ENCODE measurements at regions not wholly inside any gene's neighbourhood (a gene's known extent, or its start where the extent isn't known, plus 50 kb on each side); places are given as distances from the start of the nearest gene placed in this dataset.
A peak's percentile ranks its signal among the peaks of the same experiment; 100 is the strongest.
"Not testable (repeated sequence)": the region's sequence is repeated elsewhere in the genome, so short reads cannot be mapped to it uniquely, and the experiment has no call there.

- TF ChIP-seq, protein P1, sequence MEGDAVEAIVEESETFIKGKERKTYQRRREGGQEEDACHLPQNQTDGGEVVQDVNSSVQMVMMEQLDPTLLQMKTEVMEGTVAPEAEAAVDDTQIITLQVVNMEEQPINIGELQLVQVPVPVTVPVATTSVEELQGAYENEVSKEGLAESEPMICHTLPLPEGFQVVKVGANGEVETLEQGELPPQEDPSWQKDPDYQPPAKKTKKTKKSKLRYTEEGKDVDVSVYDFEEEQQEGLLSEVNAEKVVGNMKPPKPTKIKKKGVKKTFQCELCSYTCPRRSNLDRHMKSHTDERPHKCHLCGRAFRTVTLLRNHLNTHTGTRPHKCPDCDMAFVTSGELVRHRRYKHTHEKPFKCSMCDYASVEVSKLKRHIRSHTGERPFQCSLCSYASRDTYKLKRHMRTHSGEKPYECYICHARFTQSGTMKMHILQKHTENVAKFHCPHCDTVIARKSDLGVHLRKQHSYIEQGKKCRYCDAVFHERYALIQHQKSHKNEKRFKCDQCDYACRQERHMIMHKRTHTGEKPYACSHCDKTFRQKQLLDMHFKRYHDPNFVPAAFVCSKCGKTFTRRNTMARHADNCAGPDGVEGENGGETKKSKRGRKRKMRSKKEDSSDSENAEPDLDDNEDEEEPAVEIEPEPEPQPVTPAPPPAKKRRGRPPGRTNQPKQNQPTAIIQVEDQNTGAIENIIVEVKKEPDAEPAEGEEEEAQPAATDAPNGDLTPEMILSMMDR (conservative IDR thresholded peaks at IDR 0.05; ENCODE audit: low read depth, low read length), result no peak
- peak; percentile 33 for DNase-seq (ENCODE audit: low read depth)
- H3K4me3 ChIP-seq (ENCODE audit: low read depth, low read length), result no peak overlapping the region
Observed at GRCh38 chr2:32874931-32875330, 71.8 kb upstream of the LTBP1 start.

DNA sequence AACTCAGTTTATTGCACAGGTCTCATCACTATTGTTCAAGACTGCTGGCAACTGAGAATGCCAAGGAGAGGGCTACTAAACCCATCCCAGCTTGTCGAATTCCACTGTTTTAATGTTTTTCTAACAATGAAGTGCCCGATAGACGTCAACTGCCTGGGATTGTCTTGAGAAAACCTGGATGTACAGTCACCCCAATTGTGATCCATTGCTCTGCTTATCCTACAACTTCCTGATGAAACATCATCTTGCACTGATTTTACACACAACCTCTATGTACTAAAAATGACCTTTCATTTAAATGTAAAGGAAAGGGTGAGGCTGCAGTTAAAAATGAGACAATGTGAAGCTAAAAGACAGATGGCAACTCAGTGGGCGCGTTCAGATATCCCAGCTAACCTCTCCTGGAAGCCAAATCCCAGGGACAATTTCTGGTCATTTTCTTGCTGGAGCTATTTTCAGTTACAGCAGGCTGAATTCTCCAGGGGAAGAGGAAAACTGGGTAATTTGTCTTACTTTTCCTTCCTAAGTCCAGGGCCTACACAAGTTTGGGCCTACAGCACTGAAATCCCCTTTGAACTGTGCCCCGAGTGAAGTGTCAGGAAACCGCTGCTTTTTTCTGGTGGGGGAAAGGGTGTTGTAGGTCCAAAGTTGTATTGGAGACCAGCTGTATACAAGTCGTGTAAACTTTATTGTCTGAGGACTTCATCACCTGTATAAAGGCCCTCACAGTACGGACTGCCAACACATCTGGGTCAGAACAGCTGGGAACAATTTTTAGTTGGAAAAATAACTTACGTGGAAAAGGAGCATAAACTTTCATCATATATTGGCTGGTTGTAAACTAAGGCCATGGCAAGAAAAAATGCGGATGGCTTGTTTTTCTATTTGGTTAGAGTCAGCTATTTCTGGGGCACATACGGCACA is 68.9 kb upstream of the LTBP1 start:
- TF ChIP-seq, protein P1 (conservative IDR thresholded peaks at IDR 0.05; ENCODE audit: low read depth, low read length), result no peak
- no peak overlapping the region for H3K4me3 ChIP-seq (ENCODE audit: low read depth, low read length)
- no peak for DNase-seq (ENCODE audit: low read depth)

- not testable (repeated sequence) for H3K4me3 ChIP-seq (ENCODE audit: low read depth, low read length); DNase-seq (ENCODE audit: low read depth)
Observed at GRCh38 chr2:32879943-32880342, 66.8 kb upstream of the LTBP1 start.

GRCh38 chr2:32882816-32883810 is 63.6 kb upstream of the LTBP1 start:
- peak; percentile 11 for DNase-seq (ENCODE audit: low read depth)
- TF ChIP-seq, protein P1 (conservative IDR thresholded peaks at IDR 0.05; ENCODE audit: low read depth, low read length), result no peak

GRCh38 chr2:32884346-32884745 is 62.4 kb upstream of the LTBP1 start:
- TF ChIP-seq, protein P1 (conservative IDR thresholded peaks at IDR 0.05; ENCODE audit: low read depth, low read length), result no peak
- no peak for DNase-seq (ENCODE audit: low read depth)
- H3K4me3 ChIP-seq (ENCODE audit: low read depth, low read length), result no peak overlapping the region

More at GRCh38 chr2:32882816-32883810, 63.6 kb upstream of the LTBP1 start:
- H3K4me3 ChIP-seq (ENCODE audit: low read depth, low read length), result no peak overlapping the region

DNA sequence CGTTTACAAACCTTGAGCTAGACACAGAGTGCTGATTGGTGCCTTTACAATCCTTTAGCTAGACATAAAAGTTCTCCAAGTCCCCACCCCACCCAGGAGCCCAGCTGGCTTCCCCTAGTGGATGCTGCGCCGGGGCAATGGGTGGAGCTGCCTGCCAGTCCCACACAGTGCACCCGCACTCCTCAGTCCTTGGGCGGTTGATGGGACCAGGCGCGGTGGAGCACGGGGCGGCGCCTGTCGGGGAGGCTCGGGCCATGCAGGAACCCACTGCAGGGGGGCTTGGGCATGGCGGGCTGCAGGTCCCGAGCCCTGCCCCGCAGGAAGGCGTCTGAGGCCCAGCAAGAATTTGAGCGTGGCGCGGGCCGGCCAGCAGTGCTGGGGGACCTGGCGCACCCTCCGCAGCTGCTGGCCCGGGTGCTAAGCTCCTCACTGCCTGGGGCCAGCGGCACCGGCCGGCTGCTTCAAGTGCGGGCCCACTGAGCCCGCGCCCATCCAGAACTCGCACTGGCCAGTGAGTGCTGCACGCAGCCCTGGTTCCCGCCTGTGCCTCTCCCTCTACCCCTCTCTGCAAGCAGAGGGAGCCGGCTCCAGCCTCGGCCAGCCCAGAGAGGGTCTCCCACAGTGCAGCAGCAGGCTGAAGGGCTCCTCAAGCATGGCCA is 60.2 kb upstream of the LTBP1 start:
- DNase-seq (ENCODE audit: low read depth); H3K4me3 ChIP-seq (ENCODE audit: low read depth, low read length): not testable (repeated sequence)

DNA sequence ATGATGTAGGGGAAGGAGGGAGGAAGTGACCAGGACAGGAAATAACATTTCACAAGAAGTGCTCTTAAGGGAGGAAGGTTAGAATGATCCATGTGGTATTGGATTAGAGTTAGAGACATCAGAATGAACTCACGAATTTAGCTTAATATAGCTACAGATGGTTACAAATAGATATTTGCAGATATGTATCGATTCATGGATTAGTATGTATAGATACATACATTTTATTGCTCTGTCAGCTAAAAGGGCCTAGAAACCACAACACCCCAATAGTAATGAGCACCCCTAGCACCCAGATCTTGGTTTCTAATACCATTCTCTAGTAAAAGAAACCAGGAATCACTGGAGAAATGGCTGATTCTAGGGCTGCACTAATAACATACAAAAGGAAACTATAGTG is 59.6 kb upstream of the LTBP1 start:
- no peak for DNase-seq (ENCODE audit: low read depth)
- no peak overlapping the region for H3K4me3 ChIP-seq (ENCODE audit: low read depth, low read length)
- TF ChIP-seq, protein P1 (conservative IDR thresholded peaks at IDR 0.05; ENCODE audit: low read depth, low read length), result no peak

Measured in choroid plexus epithelial cell (primary cell).